Adrenal gland (tissue), 5 donors: ENCODE measurements at regions not wholly inside any gene's neighbourhood (a gene's known extent, or its start where the extent isn't known, plus 50 kb on each side); places are given as distances from the start of the nearest gene placed in this dataset.

Experiments
- CTCF ChIP-seq, 6 experiments: fragments of 450-650 bp in 4 of 6; fragments of 200-600 bp in 2 of 6; sonication (generic) in 1 of 6; IDR thresholded peaks; 1 replicate in 5 of 6; 2 replicates in 1 of 6; pipeline versions ENCODE4 v1.5.1 to v1.8.0; 2016 to 2021; ENCODE audit warnings: antibody characterized with exemption in 6 of 6, mild to moderate bottlenecking in 2 of 6, moderate library complexity in 1 of 6
- POLR2A ChIP-seq, 2 donors: fragments of 450-650 bp; IDR thresholded peaks; one replicate each; pipeline ENCODE4 v1.6.1; 2017; ENCODE audit warnings: antibody characterized with exemption in 2 of 2, mild to moderate bottlenecking in 2 of 2, moderate library complexity in 1 of 2
- donor health status: DM: no; HTN: no; CAD: no.

GRCh38 chrX:39724544-39724943 lies 373.2 kb downstream of the BCOR start:
- no peak for TF ChIP-seq CTCF (IDR thresholded peaks at IDR 0.05)
- no peak for TF ChIP-seq POLR2A (IDR thresholded peaks at IDR 0.05)
